ENCODE measurements at regions not wholly inside any gene's neighbourhood (a gene's known extent, or its start where the extent isn't known, plus 50 kb on each side); places are given as distances from the start of the nearest gene placed in this dataset.

DNA sequence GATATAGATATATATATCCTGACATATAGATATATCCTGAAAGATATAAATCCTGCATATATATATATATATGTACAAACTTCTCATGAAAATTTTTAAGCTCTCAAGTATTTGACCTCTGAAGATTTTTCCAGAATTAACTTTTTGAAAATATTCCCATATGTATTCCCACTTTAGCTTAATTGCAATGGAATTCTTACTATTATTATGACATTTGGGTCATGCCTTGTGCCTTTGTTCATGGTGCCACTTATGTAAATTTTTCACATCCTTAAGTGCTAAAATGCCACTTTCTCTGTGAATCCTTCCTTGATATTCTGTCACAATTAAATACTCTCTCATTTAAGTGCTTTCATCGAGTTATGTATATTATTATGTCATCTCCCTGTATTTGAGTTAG is 398.2 kb upstream of the SEL1L start:
- TF ChIP-seq, protein P1, sequence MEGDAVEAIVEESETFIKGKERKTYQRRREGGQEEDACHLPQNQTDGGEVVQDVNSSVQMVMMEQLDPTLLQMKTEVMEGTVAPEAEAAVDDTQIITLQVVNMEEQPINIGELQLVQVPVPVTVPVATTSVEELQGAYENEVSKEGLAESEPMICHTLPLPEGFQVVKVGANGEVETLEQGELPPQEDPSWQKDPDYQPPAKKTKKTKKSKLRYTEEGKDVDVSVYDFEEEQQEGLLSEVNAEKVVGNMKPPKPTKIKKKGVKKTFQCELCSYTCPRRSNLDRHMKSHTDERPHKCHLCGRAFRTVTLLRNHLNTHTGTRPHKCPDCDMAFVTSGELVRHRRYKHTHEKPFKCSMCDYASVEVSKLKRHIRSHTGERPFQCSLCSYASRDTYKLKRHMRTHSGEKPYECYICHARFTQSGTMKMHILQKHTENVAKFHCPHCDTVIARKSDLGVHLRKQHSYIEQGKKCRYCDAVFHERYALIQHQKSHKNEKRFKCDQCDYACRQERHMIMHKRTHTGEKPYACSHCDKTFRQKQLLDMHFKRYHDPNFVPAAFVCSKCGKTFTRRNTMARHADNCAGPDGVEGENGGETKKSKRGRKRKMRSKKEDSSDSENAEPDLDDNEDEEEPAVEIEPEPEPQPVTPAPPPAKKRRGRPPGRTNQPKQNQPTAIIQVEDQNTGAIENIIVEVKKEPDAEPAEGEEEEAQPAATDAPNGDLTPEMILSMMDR (IDR thresholded peaks at IDR 0.05; ENCODE audit: control insufficient read depth, insufficient read depth, low read depth, low read length, missing control alignments) = no peak
- no peak for DNase-seq (ENCODE audit: low read depth)
- H3K4me3 ChIP-seq (ENCODE audit: control insufficient read depth, low read depth, low read length) = no peak overlapping the region

DNA sequence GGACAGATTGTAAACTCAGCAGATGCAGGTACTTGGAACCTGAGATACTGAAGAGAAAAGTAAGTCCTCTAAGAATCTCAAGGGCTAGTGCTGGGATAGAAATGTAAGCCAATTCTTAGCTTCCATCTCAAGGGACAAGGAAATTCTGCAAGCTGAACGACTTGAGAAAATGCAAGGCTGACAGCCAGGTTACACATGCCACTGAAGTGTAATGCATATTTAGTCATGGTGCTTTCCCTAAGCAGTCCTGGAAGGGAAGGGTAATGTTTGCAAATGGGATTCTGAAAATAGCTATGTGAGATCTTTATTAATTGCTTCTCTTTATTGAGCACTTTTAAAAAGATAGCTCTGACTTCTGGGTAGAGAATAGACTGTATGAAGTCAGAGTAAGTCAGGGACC is 402.7 kb upstream of the SEL1L start:
- DNase-seq (ENCODE audit: low read depth) = no peak
- H3K4me3 ChIP-seq (ENCODE audit: control insufficient read depth, low read depth, low read length) = no peak overlapping the region
- TF ChIP-seq, protein P1 (IDR thresholded peaks at IDR 0.05; ENCODE audit: control insufficient read depth, insufficient read depth, low read depth, low read length, missing control alignments) = no peak

DNA sequence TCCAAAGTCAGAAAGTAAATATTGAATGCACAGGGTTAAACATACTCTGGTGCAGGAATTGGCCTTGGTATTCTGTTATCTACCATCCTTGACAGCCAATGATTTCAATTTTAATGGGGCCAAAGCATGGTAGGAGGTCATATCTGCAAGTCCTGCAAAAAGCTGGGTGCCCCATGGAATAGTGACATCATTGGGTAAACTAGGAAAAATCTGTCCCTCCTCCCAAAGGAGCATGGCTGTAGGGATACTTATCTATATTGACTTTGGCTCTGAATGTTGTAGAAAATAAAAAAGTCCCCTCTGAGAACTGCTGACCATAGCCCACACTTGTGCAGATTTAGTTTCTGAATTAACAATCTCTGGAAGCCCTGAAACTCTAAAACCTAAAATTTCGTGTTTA is 403.2 kb upstream of the SEL1L start:
- TF ChIP-seq, protein P1 (IDR thresholded peaks at IDR 0.05; ENCODE audit: control insufficient read depth, insufficient read depth, low read depth, low read length, missing control alignments) = no peak
- no peak for DNase-seq (ENCODE audit: low read depth)

DNA sequence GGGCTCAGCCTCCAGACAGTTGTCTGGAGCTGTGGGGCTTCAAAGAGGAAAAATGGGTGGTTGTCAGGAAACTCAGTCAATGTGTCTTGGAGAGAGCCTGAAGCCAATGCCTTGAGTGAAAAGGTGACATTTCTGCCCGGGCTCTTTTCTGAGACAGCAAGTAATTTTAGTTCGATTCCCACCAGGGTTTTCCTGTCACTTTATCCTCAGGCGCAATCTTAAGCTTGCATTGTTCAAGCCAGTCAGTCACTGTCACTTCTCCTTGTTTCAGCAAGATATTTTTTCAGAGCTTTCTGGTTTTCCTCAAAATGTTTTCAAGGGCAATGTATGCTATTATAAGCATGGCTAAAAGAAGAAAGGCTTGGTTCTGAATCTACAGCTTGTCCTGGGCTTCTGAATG is 404.7 kb upstream of the SEL1L start:
- DNase-seq (ENCODE audit: low read depth) = no peak
- no peak overlapping the region for H3K4me3 ChIP-seq (ENCODE audit: control insufficient read depth, low read depth, low read length)
- TF ChIP-seq, protein P1 (IDR thresholded peaks at IDR 0.05; ENCODE audit: control insufficient read depth, insufficient read depth, low read depth, low read length, missing control alignments) = no peak

More for the DNA sequence above, 403.2 kb upstream of the SEL1L start:
- H3K4me3 ChIP-seq (ENCODE audit: control insufficient read depth, low read depth, low read length) = no peak overlapping the region

DNA sequence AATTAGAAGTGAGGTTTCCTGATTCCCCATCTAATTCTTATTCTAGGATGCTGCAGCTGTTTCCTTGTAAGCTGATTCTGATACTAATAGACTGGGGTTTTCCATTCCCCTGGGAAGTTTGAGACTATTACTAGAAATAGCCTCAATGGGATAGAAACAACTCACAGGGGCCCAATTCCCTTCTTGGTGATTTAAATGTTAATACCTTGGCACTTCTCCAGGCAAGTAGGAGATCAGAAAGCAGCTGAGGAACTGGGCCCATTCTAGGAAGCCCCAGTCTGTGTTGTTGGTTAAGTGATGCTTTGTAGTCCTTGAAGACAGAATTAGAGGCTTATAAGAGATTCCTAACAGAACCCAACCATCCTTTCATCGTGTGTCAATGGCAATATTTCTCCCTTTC is 407.0 kb upstream of the SEL1L start:
- TF ChIP-seq, protein P1 (IDR thresholded peaks at IDR 0.05; ENCODE audit: control insufficient read depth, insufficient read depth, low read depth, low read length, missing control alignments) = no peak
- no peak overlapping the region for H3K4me3 ChIP-seq (ENCODE audit: control insufficient read depth, low read depth, low read length)
- no peak for DNase-seq (ENCODE audit: low read depth)

DNA sequence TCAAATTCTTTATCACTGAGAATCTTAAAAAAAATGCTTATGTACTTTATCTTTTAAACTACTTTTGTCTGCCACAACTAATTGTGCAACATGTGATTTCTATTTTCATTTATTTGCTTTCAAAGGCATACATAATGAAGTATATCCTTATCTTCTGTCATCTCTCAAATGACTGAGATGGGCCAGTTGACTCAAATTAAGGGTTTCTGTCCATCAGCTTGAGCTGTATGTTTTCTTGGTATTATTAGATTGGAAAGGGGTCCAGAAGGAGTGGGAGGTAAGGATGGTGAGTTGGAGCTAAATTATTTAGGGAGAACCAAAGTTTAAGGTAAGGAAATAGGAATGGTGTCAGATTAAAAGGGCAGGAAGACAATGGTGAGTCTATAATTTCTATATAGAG is 408.4 kb upstream of the SEL1L start:
- TF ChIP-seq, protein P1 (IDR thresholded peaks at IDR 0.05; ENCODE audit: control insufficient read depth, insufficient read depth, low read depth, low read length, missing control alignments) = no peak
- no peak overlapping the region for H3K4me3 ChIP-seq (ENCODE audit: control insufficient read depth, low read depth, low read length)
- DNase-seq (ENCODE audit: low read depth) = no peak

DNA sequence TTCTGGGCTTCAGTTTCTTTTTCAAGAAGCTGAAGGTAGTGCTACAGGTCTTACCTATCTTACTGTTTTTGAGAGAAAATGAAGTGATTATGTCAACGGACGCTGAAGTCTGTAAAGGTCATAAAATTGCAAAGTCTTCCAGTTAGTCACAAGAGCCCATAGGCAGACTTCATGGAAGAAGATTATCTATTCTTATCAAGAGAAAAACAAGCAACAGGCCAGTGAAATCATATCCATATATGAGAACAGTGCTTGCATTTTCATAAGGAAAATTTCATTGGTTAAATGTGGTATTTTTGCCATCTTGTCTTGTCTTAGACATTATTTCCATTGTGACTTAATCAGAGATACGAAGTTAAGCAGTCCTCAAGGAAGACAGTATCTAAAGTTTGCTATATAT is 412.7 kb upstream of the SEL1L start:
- TF ChIP-seq, protein P1 (IDR thresholded peaks at IDR 0.05; ENCODE audit: control insufficient read depth, insufficient read depth, low read depth, low read length, missing control alignments) = no peak
- H3K4me3 ChIP-seq (ENCODE audit: control insufficient read depth, low read depth, low read length) = no peak overlapping the region
- DNase-seq (ENCODE audit: low read depth) = no peak
